Activated CD4-positive, alpha-beta T cell treated with anti-CD3 and anti-CD28 coated beads for 24 hours (primary cell): ENCODE measurements at regions not wholly inside any gene's neighbourhood (a gene's known extent, or its start where the extent isn't known, plus 50 kb on each side); places are given as distances from the start of the nearest gene placed in this dataset.
"Not testable (repeated sequence)": the region's sequence is repeated elsewhere in the genome, so short reads cannot be mapped to it uniquely, and the experiment has no call there.

Source experiments
- DNase-seq, 2 donors: peaks; one replicate each; pipeline ENCODE4 v3.0.0-alpha.2; 2020; ENCODE audit warnings: low read depth in 2 of 2

DNA sequence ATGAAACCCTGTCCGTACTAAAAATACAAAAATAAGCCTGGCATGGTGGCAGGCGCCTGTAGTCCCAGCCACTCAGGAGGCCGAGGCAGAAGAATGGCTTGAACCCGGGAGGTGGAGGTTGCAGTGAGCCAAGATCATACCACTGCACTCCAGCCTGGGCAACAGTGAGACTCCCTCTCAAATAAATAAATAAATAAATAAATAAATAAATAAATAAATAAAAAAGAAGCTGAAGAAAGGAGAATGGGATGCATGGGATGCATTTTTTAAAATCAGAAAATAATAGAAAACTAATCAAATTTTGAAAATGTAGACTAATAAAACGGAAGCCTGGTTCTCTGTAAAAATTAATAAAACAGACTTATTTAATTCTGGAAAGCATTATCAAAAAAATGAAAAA, 171.1 kb upstream of the CCNG1 start:
- DNase-seq, result not testable (repeated sequence)

- DNase-seq, result no peak
These were observed 167.8 kb upstream of the CCNG1 start for GRCh38 chr5:163269624-163270023.

DNA sequence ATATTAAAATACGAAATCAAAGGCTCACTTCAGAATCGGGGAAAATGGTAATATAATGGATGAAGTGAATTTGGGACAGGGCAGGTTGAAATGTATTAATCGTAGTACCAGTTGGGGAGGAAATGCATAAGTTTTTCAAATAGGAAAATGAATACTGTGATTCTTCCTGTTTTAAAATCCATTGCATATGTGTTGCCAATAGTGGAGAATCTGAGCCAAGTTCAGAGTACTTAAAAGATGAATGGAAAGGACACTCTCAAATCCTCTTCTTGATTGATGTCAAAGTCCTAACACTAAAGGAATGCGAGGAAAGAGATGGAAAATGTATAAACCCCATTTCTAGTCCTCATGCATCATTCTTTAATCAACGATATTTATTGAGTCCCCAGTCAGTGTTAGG, 160.9 kb upstream of the CCNG1 start:
- DNase-seq, result no peak

- DNase-seq, result not testable (repeated sequence)
These were observed 156.5 kb upstream of the CCNG1 start for GRCh38 chr5:163280897-163281296.

DNA sequence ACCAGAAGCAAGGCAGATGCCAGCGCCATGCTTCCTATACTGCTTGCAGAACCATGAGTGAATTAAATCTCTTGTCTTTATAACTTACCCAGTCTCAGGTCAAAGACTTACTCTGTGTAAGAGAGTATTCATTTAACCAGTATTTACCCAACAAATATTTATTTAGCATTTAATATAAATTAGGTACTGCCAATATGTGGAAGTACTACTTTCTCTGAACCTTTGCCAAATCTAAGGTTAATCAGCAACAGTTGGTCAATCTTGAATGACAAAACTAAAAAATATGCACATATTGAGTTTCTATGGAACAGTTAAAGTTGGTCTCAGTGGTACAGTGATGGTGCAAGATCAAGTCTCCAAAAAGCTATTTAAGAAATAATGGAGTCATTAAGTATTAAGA, 155.9 kb upstream of the CCNG1 start:
- no peak for DNase-seq

- DNase-seq, result no peak
These were observed 143.6 kb upstream of the CCNG1 start for GRCh38 chr5:163293836-163294235.

DNA sequence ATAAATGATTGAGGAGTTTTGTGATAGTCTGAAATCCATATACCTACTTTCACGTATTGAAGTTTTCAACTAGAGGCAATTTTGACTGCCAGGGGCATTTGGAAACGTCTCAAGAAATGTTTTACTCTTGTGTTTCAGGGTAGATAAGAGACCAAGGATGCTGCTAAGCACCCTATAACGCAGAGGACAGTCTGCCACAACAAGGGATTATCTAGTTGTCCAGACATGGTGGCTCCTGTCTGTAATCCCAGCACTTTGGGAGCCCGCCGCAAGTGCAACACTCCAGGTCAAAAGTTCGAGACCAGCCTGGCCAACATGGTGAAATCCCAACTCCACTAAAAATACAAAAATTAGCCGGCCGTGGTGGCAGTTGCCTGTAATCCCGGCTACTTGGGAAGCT, 133.7 kb upstream of the CCNG1 start:
- no peak for DNase-seq

DNA sequence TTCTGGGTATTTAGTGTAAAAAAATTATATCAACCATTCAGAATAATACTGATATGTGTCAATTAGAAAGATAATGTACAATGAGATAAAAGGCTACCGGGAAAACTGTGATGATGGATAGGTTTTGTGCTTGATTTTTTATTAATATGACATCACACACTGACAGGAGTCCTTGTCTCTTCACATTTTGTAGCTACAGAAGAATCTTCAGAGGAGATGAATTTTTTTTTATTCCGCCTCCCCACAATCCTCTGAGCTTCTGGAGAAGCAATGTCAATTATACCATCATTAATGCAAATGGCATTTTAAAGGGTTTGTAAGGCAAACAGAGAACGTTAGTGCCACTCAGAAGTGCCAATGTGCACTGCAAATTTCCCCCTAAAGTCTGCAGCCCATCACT, 131.7 kb upstream of the CCNG1 start:
- DNase-seq, result no peak

- DNase-seq, result no peak
These were observed 131.0 kb upstream of the CCNG1 start for GRCh38 chr5:163306421-163306820.

DNA sequence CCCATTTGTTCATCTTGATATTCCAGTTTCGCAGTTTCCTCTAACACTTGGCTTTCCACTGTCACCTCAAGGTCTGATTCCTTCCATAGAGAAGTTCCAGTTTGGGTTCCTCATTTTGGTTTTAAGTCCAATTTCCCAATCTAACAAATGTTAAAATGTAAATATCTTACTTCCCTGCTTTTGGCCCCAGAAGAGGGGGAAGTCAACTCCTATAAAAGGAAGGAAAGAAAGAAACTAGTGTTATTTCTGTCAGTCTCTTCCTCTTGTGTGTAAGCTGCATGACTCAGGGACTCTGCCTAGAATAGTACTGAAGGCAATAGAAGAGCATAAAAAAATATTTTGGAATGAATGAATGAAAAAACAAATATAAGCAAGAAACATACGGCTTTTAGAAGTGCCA, 127.5 kb upstream of the CCNG1 start:
- no peak for DNase-seq

DNA sequence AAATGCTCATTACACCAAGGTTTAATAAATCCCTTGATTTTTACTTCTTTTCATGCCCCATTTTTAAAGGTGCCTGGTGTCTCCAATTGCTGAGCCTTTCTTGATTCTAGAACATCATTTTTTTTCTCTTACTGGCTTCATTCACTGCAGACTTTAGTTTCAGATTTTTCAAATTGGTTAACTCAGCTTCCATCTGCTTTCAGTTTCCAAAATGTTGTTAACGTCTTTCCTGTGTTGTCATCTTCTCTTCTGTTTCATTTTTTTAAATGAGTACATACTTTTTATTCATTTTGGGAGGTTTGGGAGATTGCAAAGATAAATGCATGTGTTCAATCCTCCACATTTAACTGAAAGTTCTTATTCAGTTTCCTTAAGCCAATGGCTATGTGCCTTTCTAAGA, 126.4 kb upstream of the CCNG1 start:
- DNase-seq, result no peak

DNA sequence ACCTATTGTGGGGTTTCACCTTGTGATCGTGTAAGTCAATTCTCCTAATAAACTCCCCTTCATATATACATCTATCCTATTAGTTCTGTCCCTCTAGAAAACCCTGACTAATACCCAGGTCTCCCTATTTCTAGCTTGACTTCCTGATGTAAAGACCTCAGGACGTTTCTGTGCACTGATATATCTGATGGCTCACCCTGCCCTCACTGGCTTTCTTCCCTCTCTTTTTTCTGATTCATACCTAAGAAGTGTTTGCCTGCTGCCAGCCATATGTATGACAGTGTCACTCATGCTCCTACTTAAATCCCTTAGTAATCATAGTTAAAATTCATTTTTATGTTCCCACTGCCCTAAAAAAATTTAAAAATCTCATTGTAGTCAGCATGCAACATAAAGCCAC, 124.8 kb upstream of the CCNG1 start:
- no peak for DNase-seq

DNA sequence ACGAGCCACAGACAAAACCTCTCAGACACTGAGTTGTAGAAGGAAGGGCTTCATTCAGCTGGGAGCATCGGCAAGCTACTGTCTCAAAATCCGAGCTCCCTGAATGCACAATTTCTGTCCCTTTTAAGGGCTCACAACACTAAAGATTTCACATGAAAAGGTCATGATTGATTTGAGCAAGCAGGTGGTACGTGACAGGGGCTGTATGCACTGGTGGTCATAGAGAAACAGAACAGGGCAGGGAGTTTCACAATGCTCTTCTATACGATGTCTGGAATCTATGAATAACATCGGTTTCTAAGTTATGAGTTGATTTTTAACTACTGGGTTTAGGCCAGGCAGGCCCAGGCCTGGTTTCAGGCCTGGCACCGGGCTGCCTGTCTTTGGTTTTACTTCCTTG, 124.3 kb upstream of the CCNG1 start:
- not testable (repeated sequence) for DNase-seq

DNA sequence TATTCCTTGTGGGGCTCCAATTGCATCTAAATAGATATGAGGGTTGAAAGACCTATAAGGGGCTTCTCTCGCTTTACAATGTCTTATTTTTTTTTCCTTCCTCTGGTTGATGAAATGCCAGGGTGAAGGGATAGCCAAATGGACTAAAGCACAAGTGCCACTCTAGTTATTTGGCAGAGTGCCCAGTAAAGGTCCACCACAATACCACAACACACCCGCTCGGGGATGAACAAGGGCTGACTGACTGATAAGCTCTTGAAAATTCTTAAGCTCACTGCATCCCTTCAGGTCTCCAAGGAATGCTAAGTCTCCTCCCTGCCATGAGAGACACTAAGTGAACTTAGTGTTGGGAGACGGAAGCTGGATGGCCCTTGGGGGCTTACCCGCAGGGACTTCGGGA, 121.0 kb upstream of the CCNG1 start:
- not testable (repeated sequence) for DNase-seq

- DNase-seq, result no peak
These were observed 118.7 kb upstream of the CCNG1 start for GRCh38 chr5:163318707-163319106.

DNA sequence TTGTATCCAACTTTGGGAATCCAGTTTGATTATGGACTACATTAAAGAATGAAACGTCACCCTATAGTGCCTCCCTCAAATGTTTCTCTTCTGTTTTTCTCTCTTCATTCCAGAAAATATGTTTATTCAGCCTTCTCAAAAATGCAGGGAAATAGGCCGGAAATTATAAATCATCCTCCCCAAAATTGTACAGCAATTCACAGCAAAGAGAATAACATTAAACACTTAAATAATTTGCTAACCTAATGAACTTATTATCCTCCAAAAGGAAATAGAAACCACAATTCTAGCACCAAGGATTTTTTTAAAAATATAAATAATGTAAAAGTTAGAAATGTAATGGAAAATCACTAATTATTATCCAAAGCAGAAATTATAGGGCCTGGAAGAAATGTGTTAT, 115.9 kb upstream of the CCNG1 start:
- no peak for DNase-seq

DNA sequence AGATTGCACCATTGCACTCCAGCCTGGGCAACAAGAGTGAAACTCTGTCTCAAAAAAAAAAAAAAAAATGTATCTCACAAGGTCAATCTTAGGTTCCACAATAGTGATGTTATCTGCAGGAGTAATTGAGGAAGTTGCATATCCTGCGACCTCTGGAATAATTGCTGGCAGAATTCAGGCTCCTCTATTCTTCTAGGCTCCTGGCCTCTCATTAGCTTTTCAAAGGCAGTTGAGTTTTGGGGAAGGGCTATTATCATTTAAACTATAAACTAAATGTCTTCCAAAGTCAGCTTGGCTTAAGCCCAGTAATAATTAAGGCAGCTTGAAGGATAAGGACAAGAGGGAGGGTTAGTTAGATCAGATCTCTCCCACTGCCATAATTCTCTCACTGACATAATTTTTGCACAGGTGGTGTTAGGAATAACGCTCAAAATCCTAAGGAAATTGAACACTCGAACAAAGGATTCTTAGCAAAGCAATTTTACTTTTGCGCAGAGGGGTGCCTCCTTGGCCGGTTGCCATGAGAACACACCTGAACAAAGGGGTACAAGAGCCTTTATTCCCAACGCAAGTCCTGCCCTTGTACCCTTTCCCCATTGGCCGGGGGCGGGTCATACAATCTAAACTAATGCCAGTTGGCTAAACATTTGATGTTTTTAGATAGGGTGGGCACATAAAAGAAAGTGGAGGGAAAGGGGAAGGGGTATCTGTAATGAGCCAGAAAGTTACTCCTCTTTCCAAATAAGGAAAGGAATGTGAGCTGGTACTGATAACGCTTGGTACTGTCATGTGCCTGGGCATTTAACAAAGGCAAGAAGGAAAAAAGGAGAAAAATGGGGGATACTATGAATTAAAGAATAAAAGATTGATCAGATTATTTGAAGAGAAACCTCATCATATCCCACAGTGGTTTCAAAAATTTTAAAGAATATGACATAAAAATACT, 106.4 kb upstream of the CCNG1 start:
- DNase-seq, result no peak

GRCh38 chr5:163336074-163336473, 101.3 kb upstream of the CCNG1 start:
- DNase-seq, result not testable (repeated sequence)

GRCh38 chr5:163339148-163339547, 98.2 kb upstream of the CCNG1 start:
- no peak for DNase-seq

GRCh38 chr5:163340378-163340777, 97.0 kb upstream of the CCNG1 start:
- DNase-seq, result not testable (repeated sequence)

GRCh38 chr5:163342306-163342705, 95.1 kb upstream of the CCNG1 start:
- no peak for DNase-seq

DNA sequence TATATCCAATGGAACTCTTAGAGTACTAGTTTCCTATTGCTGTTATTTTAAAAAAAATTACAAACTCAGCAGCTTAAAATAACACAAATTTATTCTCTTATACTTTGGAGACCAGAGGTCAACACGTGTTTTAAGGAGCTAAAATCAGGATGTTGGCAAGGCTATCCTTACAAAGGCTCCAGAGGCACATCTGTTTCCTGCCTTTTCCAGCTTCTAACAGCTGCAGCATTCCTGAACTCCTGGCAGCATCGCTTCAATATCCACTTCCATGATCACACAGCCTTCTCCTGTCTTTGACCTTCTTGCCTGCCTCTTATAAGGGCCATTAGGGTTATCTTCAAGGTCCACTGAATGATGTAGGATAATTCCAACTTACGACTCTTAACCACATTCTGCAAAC, 92.2 kb upstream of the CCNG1 start:
- DNase-seq, result no peak

DNA sequence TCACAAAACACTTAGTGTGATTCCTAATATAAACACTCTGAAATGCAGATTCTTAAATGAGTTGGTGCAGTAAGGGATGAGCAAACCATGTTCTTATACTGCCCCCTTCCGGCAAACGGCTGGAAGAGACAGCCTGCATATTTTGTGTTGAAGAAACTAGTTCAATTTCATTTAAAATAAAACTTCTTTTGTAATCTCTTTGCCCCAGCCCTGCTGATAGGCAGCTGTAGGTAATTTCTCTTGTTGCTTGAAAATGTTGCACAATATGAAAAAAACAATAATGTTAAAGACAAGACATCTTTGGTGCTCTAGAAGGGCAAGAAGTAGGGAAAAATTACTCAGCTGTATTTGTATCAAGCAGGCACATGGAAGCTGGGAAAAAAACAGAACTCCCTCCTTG, 89.7 kb upstream of the CCNG1 start:
- DNase-seq, result peak; percentile 17 to 29

- no peak for DNase-seq
These were observed 87.3 kb upstream of the CCNG1 start for GRCh38 chr5:163350083-163350482.
